Embryonic facial prominence (tissue), 1 donor: ENCODE measurements at regions not wholly inside any gene's neighbourhood (a gene's known extent, or its start where the extent isn't known, plus 50 kb on each side); places are given as distances from the start of the nearest gene placed in this dataset.
"Not testable (repeated sequence)": the region's sequence is repeated elsewhere in the genome, so short reads cannot be mapped to it uniquely, and the experiment has no call there.

ENCODE experiments used
- DNase-seq: peaks from one replicate; pipeline ENCODE4 v3.0.0-alpha.2; 2016; ENCODE audit errors: extremely low spot score

DNA sequence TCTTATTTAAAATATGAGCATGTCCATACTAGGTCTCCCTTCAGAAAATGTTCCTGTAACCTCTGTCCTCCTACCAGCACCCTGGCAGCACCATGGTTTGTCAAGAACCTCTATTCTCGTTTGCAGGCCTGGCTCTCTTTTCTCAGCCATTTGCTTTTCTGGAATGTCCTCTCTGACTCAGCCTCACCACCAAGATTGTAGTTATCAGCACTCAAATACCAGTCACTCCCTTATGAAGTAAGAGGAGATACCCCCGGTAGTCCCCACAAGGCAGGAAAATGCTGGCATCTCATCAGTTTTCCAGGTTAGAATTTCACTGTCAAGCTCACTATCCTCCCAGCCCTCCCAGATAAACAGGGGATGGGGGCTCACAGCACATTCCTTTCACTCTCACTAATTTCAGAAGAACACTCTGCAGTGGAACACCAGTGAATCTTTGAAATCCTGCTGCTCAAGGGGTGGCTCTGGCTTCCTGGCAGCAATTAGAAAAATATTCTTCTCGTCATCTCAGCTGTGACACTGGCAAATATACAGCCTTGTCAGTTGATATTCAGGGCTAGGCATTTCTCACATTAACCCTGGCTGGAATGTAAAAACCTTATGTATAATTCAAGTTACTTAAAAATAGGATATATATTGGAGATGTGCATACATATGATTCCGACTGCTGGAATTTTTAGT is 129.2 kb downstream of the TBX18 start:
- DNase-seq, result no peak

- DNase-seq, result no peak
These were observed 130.6 kb downstream of the TBX18 start for GRCh38 chr6:84633771-84634170.

GRCh38 chr6:84626527-84626926 is 137.9 kb downstream of the TBX18 start:
- DNase-seq, result not testable (repeated sequence)

- DNase-seq, result no peak
These were observed 138.9 kb downstream of the TBX18 start for GRCh38 chr6:84625506-84625905.

GRCh38 chr6:84623956-84624680 is 140.3 kb downstream of the TBX18 start:
- DNase-seq, result no peak

DNA sequence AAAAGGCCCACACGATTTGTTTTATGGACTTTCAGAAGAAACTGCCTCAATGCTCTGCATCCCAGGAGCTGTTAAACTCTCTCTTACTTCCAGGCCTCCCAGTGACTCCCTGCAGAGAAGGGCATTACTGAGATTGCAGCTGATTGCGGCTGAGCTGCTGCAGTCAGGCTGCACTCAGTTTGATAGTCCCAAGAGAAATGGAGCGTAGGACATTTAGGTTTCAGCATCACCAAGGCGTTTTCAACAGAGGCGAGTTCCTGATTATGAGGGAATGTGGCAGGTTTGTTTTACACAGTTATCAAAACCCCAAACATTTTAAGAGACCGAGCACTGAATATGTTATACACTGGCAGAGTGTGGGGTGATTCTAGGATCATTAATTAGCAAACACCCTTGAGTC is 145.6 kb downstream of the TBX18 start:
- no peak for DNase-seq

DNA sequence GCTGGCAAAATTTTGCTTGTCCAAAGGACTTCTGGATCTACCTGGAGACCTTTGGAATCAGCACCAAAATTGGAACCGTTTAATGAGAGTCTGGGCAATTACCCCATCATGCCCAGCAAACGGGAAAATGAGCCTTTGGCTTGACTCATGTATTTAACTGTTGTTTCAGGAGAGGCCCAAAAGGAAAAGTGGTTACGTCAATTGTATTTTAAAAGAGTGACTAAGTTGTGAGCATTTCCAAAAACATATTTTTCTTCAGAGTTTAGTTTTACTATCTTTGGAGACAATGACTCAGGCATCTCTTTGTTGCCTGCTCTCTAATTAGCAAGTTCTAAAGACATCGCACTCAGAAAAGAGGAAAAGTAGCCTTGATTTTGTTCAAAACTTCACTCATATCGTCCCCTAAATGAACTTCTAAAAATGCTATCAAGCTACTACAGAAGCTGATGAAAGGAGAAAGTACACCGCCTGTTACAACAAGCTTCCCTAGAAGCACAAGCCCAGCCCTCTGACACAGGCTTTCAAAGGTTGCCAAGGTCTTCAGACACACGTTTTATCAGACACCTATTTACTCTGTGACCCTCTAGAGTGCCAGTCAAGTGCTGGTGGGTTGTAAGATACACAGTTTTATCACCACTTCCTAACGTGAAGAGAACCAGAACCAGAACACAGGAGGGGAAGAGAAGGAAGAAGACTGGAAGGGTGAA is 146.2 kb downstream of the TBX18 start:
- no peak for DNase-seq

GRCh38 chr6:84615987-84616386 is 148.4 kb downstream of the TBX18 start:
- DNase-seq, result no peak

DNA sequence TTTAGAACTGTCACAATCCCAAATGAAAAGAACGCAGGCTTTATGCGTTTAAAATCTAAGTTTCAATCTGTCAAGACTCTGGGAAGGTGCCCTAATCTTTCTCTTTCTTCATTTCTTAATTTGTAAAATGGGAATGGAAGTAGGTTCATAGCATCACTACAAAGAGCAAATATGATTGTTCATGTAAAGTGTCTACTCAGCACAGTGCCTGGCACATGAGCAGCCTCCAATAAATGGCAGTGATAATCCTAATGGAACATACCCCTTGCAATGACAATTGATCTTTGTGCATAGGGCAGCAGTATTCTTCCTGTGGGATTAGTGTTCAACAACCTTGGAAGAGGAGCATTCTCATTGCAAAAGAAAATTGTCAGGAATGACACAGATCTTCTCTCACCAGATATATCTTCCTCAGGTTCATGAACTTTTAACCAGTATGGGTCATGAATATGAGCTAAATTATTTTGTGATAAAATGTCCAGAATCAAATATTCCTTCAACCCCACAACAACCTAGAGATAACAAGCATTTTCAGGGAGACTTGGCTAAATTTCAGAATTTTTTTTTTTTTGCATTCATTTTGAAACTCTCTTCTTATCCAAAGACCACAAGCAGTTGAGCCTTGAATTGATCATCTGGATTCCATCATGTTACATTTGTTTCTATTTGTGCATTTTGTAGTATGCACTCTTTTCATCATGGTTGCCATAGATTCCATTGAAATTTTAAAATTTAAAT is 149.1 kb downstream of the TBX18 start:
- DNase-seq, result no peak

GRCh38 chr6:84606860-84607259 is 157.5 kb downstream of the TBX18 start:
- no peak for DNase-seq

DNA sequence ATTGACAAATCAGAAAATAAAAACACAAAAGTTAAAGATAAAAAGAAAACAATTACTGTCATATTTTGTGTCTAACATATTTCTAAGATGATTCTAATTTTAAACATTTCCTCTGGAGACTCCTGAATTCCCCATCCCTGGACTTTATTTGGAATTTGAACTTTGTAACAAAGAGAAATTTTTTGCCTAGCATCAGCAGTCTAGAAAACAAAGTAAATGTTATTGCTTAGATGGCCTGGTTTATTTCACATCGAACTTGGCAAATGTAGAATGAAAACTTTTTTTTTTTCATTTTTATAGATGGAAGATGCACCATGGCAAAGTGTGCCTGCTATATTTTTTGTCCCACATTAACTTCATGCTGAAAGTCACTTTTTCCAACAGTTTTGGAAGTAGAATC is 159.1 kb downstream of the TBX18 start:
- no peak for DNase-seq

- no peak for DNase-seq
These were observed 163.0 kb downstream of the TBX18 start for GRCh38 chr6:84601366-84601765.

DNA sequence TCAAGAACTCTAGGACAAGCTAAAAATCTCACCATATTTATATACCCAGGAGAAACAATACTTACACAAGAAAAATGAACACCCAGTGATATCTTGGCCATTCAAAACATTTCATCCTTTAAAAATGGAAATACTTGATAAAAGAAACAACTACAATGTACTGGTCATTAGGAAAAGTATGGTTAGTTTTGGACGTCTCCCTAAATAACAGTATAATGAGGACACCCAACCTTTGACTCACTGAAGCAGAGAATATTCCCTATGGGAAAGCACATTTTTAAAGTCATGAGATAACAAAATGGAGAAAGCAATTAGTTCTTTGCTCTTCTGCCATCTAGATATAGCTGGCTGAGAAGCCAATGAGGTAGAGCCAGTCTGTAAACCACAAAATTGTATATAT is 164.4 kb downstream of the TBX18 start:
- no peak for DNase-seq

- DNase-seq, result no peak
These were observed 167.0 kb downstream of the TBX18 start for GRCh38 chr6:84597238-84597875.

DNA sequence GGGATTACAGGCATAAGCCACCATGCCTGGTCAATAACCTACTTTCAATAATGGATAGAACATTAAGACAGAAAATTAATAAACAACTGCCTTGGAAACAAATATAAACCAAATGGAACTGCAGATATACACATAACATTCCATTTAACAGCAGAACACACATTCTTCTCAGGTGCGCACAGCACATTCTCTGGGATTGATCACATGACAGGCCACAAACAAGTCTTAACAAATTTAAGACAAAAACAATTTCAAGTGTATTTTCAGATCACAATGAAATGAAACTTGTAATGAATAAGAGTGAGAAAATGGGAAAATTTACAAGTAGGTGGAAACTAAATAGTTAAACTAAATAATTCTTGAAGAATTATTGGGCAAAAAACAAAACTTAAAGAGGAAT is 167.9 kb downstream of the TBX18 start:
- DNase-seq, result no peak

DNA sequence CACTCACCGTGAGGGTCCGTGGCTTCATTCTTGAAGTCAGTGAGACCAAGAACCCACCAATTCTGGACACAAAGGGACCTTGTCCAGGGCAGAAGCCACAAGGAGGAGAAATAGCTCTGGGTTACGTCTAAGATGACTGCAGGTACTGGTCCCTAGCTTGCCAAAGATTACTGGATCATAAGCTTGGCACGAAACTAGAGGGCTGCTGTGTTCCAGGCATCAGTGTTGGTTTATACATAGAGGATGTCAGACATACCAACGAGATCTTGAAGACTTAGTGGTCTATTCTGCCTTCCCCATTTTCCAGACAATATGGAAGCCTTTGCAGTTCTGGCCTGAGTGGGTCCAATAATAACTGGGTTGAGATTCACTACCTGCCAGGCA is 175.7 kb downstream of the TBX18 start:
- DNase-seq, result no peak

DNA sequence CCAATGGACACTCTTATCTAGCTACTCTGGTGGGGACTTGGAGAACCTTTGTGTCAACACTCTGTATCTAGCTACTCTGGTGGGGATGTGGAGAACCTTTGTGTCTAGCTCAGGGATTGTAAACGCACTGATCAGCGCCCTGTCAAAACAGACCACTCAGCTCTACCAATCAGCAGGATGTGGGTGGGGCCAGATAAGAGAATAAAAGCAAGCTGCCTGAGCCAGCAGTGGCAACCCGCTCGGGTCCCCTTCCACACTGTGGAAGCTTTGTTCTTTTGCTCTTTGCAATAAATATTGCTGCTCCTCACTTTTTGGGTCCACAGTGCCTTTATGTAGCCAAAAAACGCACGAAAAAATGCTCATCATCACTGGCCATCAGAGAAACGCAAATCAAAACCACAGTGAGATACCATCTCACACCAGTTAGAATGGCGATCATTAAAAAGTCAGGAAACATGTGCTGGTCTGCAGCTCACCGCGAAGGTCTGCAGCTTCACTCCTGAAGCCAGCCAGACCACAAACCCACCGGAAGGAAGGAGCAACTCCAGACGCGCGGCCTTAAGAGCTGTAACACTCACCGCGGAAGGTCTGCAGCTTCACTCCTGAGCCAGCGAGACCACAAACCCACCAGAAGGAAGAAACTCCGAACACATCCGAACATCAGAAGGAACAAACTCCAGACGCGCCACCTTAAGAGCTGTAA is 176.3 kb downstream of the TBX18 start:
- DNase-seq, result not testable (repeated sequence)

GRCh38 chr6:84587202-84587940 is 177.0 kb downstream of the TBX18 start:
- DNase-seq, result not testable (repeated sequence)

- DNase-seq, result no peak
These were observed 180.6 kb downstream of the TBX18 start for GRCh38 chr6:84583784-84584183.

GRCh38 chr6:84582997-84583396 is 181.4 kb downstream of the TBX18 start:
- no peak for DNase-seq
